Activated CD4-positive, alpha-beta T cell treated with anti-CD3 and anti-CD28 coated beads, Interleukin-2, Interleukin-4, amounts not matched to agents 100 ng/mL and 50 ng/mL, durations not matched to agents 16 hours and 8 hours (primary cell): ENCODE measurements at regions not wholly inside any gene's neighbourhood (a gene's known extent, or its start where the extent isn't known, plus 50 kb on each side); places are given as distances from the start of the nearest gene placed in this dataset.
"Not testable (repeated sequence)": the region's sequence is repeated elsewhere in the genome, so short reads cannot be mapped to it uniquely, and the experiment has no call there.

Source experiments
- DNase-seq: peaks from one replicate; pipeline ENCODE4 v3.0.0-alpha.2; 2020; ENCODE audit warnings: low spot score

- DNase-seq, result no peak
These were observed 125.3 kb upstream of the CADM1 start for GRCh38 chr11:115629456-115630015.

- DNase-seq, result no peak
These were observed 123.6 kb upstream of the CADM1 start for GRCh38 chr11:115627666-115628460.

GRCh38 chr11:115627071-115627470 is 122.9 kb upstream of the CADM1 start:
- DNase-seq, result no peak

GRCh38 chr11:115626414-115626813 is 122.2 kb upstream of the CADM1 start:
- no peak for DNase-seq

GRCh38 chr11:115625502-115625901 is 121.3 kb upstream of the CADM1 start:
- DNase-seq, result no peak

- no peak for DNase-seq
These were observed 119.8 kb upstream of the CADM1 start for GRCh38 chr11:115624065-115624464.

GRCh38 chr11:115623021-115623451 is 118.8 kb upstream of the CADM1 start:
- no peak for DNase-seq

- DNase-seq, result no peak
These were observed 114.2 kb upstream of the CADM1 start for GRCh38 chr11:115618428-115618827.

- DNase-seq, result no peak
These were observed 113.6 kb upstream of the CADM1 start for GRCh38 chr11:115617767-115618166.

GRCh38 chr11:115616971-115617370 is 112.8 kb upstream of the CADM1 start:
- no peak for DNase-seq

- DNase-seq, result no peak
These were observed 109.9 kb upstream of the CADM1 start for GRCh38 chr11:115613986-115614632.

GRCh38 chr11:115613004-115613403 is 108.8 kb upstream of the CADM1 start:
- DNase-seq, result no peak

- DNase-seq, result no peak
These were observed 108.0 kb upstream of the CADM1 start for GRCh38 chr11:115612046-115612730.

GRCh38 chr11:115611343-115611742 is 107.1 kb upstream of the CADM1 start:
- no peak for DNase-seq

- no peak for DNase-seq
These were observed 106.7 kb upstream of the CADM1 start for GRCh38 chr11:115610908-115611307.

GRCh38 chr11:115610234-115610633 is 106.0 kb upstream of the CADM1 start:
- not testable (repeated sequence) for DNase-seq

- DNase-seq, result no peak
These were observed 104.8 kb upstream of the CADM1 start for GRCh38 chr11:115608976-115609375.

GRCh38 chr11:115607621-115608221 is 103.5 kb upstream of the CADM1 start:
- DNase-seq, result no peak

- DNase-seq, result no peak
These were observed 102.4 kb upstream of the CADM1 start for GRCh38 chr11:115606498-115607220.

GRCh38 chr11:115605871-115606497 is 101.8 kb upstream of the CADM1 start:
- no peak for DNase-seq

GRCh38 chr11:115605397-115605796 is 101.2 kb upstream of the CADM1 start:
- not testable (repeated sequence) for DNase-seq
